NCI-H526 treated with DMSO at 0.1 percent for 48 hours (cell line): ENCODE measurements at regions not wholly inside any gene's neighbourhood (a gene's known extent, or its start where the extent isn't known, plus 50 kb on each side); places are given as distances from the start of the nearest gene placed in this dataset.

ENCODE experiments used
- DNase-seq: peaks from one replicate; lab custom pipeline; 2025; lab: John Stamatoyannopoulos, UW

GRCh38 chr6:15046751-15047150, 199.1 kb upstream of the JARID2 start:
- no peak for DNase-seq

DNA sequence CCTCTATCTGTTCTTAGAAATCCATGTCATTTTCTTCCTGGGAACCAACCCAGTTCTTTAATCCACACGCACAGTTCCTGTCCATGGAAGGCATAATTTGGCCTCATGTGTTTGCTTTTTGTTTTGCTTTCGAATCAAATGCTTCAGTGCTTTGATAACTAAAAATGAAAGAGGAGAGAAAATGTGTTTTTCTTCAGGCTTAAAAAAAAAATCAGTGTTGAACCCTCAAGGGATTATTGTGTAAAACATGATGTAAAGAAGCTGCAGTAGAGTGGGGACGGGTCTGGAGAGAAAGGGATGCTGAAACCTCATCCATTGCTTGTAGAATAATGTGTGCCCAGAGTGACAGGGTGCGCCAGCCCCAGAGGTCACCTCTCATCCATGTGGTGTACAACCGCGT, 197.5 kb upstream of the JARID2 start:
- no peak for DNase-seq

- DNase-seq: no peak
Measured at GRCh38 chr6:15058200-15059061, 187.4 kb upstream of the JARID2 start.

- DNase-seq: no peak
Measured at GRCh38 chr6:15061180-15061641, 184.7 kb upstream of the JARID2 start.

GRCh38 chr6:15061908-15062515, 183.9 kb upstream of the JARID2 start:
- no peak for DNase-seq

DNA sequence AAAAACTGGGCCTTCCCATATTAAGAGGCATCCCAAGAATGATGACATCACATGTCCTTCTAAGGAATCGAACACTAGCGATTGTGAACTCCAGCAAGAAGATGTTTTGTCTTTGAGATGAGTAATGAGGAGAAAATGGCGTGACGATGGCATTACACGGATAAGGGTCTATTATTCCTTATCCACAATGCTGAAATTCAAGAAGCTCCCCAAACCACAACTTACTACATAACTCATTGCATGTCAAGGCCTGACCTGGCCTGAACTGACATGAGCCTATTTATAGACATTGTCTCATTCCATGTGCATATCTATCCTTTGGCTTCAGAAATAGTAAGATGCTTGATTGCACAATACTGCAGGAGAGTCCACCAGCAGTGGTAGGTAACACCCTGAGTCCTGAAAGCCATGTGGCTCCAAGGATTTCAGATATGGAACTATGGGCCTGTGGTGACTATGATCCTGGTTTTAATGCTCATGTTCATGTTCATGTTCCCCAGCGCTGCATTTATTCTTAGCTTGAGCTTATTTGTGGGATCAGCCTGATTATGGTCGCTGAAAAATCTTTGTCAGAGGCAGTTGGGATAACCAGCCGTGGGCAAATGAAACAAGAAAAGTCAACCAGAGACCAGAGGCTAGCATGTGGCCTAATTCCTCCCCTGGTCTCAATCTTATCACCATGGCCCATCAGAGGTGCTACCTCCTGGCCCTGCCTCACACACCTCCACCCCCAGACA, 183.2 kb upstream of the JARID2 start:
- DNase-seq: no peak

- no peak for DNase-seq
Measured at GRCh38 chr6:15063253-15063853, 182.5 kb upstream of the JARID2 start.

- DNase-seq: no peak
Measured at GRCh38 chr6:15065261-15065989, 180.4 kb upstream of the JARID2 start.

GRCh38 chr6:15066089-15066758, 179.6 kb upstream of the JARID2 start:
- no peak for DNase-seq

- no peak for DNase-seq
Measured at GRCh38 chr6:15073344-15073789, 172.5 kb upstream of the JARID2 start.

- no peak for DNase-seq
Measured at GRCh38 chr6:15073883-15074465, 171.9 kb upstream of the JARID2 start.

- DNase-seq: no peak
Measured at GRCh38 chr6:15074806-15075205, 171.1 kb upstream of the JARID2 start.

DNA sequence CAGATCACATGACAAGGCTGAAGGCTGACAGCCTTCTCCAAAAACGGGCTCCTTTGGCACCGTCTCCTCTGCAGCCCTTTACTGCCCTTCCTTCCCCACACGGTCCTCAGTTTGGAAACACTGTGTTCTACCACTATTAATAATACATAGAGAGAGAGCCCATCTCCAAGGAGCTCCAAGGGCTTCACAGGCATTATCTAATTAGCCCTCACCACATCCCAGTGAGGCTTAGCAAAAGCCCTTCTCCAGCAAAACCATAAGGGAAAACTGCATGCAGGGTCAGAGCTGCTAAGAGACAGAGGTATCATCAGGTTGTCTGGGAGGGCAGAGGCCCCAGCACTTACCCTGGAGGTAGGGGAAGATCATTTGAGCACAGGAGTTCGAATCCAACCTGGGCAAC, 169.3 kb upstream of the JARID2 start:
- DNase-seq: no peak

GRCh38 chr6:15077006-15077405, 168.9 kb upstream of the JARID2 start:
- DNase-seq: no peak

- no peak for DNase-seq
Measured at GRCh38 chr6:15077961-15078360, 167.9 kb upstream of the JARID2 start.

DNA sequence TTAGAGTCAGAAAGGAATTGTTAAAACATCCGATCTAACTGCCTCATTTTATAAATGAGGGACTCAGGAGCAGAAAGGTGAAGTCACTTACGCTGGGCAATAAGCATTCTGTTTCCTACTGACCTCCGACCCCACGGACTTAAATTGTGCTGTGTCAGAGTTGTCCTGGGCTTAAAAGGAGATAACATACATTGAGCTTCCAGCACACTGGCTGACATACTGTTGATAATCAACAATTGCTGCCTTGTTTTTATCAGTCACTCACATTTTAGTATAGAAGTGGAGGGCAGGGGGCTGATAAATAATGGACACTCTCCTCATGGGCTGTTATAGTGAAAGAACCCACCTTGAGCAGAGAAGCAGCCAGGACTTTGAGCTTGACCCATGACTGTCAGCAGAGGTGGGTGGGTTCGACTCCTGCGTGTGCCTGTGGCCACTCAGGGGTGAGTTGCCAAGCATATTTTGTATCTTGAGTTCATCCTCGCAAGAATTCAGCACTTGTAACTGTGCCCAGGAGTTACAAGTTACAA, 166.5 kb upstream of the JARID2 start:
- no peak for DNase-seq

DNA sequence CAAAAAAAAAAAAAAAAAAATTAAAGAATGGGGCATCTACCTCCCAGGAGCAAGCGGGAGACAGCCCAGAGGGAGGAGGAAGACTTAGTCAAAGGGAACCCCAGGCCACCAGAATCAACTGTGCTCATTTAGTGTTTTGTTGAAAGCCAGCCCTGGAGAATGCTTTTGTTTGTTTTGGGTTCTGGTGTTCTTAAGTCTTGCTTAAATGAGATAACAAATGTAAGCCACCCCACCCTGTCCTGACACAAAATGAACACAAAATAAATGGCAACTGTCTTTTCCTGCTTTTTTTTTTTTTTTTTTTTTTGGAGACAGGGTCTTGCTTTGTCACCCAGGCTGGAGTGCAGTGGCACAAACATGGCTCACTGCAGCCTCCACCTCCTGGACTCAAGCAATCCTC, 165.0 kb upstream of the JARID2 start:
- DNase-seq: no peak

GRCh38 chr6:15081447-15081846, 164.4 kb upstream of the JARID2 start:
- no peak for DNase-seq

GRCh38 chr6:15082708-15083107, 163.2 kb upstream of the JARID2 start:
- no peak for DNase-seq

- DNase-seq: no peak
Measured at GRCh38 chr6:15086348-15087158, 159.3 kb upstream of the JARID2 start.
